ENCODE measurements at regions not wholly inside any gene's neighbourhood (a gene's known extent, or its start where the extent isn't known, plus 50 kb on each side); places are given as distances from the start of the nearest gene placed in this dataset.

DNA sequence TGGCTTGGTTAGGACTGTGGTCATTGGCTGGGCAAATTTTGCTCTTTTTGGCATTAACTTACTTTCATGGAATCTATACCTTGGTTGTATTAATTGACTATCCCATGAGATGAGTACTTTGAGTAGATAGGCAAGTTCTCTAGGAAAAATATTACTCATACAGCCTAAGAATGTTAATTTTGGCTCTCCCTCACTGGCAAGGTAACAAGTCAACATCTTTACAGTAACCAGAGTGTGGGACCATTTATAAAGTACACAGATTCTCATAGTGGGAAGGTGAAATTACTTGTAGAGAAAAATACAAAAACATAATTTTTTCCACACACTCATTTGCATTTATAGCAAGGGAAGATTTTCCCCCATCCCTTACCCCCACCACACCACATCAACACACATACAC lies 154.6 kb upstream of the ZNF608 start:
- H3K36me3 ChIP-seq (ENCODE audit: control insufficient read depth, insufficient read depth, low read length), result no peaks in the 10 kb centered on the region
- peaks cover 26 to 32% of the 10 kb centered on the region in 2 donors for H3K4me1 Mint-ChIP-seq

DNA sequence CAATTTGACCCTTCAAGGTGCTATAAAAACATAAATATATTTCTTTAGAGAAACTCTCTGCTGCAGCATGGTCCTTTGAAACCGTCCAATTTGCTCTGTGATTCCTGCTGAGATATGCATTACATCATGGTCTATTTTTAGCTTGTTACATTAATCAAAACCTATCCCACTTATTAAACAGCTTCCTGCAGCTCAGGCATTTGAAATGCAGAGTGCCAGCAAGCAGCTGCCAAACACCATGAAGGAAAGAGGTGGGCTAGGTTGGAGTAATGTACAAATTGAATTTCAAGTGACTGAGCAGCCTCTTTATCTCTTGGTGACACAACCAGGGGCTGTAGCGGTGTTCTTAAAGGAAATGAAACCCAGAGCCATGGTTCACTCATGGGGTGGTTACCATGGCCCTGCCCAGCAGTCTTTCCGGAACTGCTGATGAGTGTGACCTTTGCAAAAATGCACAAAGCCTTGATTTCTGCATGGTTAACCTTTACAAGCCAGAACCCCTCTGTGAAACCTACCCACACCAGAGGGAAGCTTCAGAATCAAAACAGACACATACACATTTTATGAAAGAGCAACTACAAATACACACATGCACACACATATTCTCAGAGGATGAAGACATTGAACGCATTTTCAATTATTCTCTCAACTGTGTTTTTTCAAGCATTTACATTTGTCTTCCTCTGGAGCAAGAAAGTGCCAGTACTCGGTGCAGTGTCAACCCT lies 155.8 kb upstream of the ZNF608 start:
- DNase-seq (peak in 1 of 2 donors; percentile 6), ATAC-seq (peak; percentile 82 to 96 (median 92))
- H3K27me3 ChIP-seq (ENCODE audit: control insufficient read depth, insufficient read depth, low read length), result no peaks in the 10 kb centered on the region
- intact Hi-C loops (cut with micrococcal nuclease), result no loop called here
- Mint-ChIP-seq H3K27ac (peak overlapping the region; percentile 80 to 84), H3K36me3 (peaks cover 5% of the 10 kb centered on the region), H3K4me1 (peaks cover 32% of the 10 kb centered on the region in 2 donors), H3K27me3 (ENCODE audit: low read depth in 2 of 2) (no peaks in the 10 kb centered on the region), H3K9me3 (no peaks in the 10 kb centered on the region), H3K4me3 (peak overlapping the region; percentile 68)
- no peaks in the 10 kb centered on the region for H3K36me3 ChIP-seq (ENCODE audit: control insufficient read depth, insufficient read depth, low read length)
- H3K4me3 ChIP-seq (ENCODE audit: low read length), result no peak overlapping the region
- H3K27ac ChIP-seq (ENCODE audit: low read length), result peak overlapping the region; percentile 68
- WGBS (ENCODE audit: insufficient coverage), result 13% methylated on average over 5 of the region's 5 CpGs
- H3K4me1 ChIP-seq (ENCODE audit: control insufficient read depth, insufficient read depth, low read length), result peaks cover 13% of the 10 kb centered on the region
- no peaks in the 10 kb centered on the region for H3K9me3 ChIP-seq (ENCODE audit: control insufficient read depth, insufficient read depth, low read length)
- TF ChIP-seq, protein P1, sequence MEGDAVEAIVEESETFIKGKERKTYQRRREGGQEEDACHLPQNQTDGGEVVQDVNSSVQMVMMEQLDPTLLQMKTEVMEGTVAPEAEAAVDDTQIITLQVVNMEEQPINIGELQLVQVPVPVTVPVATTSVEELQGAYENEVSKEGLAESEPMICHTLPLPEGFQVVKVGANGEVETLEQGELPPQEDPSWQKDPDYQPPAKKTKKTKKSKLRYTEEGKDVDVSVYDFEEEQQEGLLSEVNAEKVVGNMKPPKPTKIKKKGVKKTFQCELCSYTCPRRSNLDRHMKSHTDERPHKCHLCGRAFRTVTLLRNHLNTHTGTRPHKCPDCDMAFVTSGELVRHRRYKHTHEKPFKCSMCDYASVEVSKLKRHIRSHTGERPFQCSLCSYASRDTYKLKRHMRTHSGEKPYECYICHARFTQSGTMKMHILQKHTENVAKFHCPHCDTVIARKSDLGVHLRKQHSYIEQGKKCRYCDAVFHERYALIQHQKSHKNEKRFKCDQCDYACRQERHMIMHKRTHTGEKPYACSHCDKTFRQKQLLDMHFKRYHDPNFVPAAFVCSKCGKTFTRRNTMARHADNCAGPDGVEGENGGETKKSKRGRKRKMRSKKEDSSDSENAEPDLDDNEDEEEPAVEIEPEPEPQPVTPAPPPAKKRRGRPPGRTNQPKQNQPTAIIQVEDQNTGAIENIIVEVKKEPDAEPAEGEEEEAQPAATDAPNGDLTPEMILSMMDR (IDR thresholded peaks at IDR 0.05), result no peak

More for the DNA sequence above, 154.6 kb upstream of the ZNF608 start:
- Mint-ChIP-seq H3K27ac (peak overlapping the region in 1 of 2 donors; percentile 84), H3K9me3 (no peaks in the 10 kb centered on the region), H3K4me3 (no peak overlapping the region), H3K27me3 (ENCODE audit: low read depth in 2 of 2) (no peaks in the 10 kb centered on the region), H3K36me3 (peaks cover 5% of the 10 kb centered on the region)
- ATAC-seq, result no peak
- Histone ChIP-seq H3K27me3 (ENCODE audit: control insufficient read depth, insufficient read depth, low read length) (no peaks in the 10 kb centered on the region), H3K27ac (ENCODE audit: low read length) (no peak overlapping the region), H3K4me1 (ENCODE audit: control insufficient read depth, insufficient read depth, low read length) (peaks cover 9% of the 10 kb centered on the region), H3K9me3 (ENCODE audit: control insufficient read depth, insufficient read depth, low read length) (no peaks in the 10 kb centered on the region), H3K4me3 (ENCODE audit: low read length) (no peak overlapping the region)
- TF ChIP-seq, protein P1 (IDR thresholded peaks at IDR 0.05), result no peak
- DNase-seq, result no peak
- intact Hi-C loops (cut with micrococcal nuclease), result no loop called here

DNA sequence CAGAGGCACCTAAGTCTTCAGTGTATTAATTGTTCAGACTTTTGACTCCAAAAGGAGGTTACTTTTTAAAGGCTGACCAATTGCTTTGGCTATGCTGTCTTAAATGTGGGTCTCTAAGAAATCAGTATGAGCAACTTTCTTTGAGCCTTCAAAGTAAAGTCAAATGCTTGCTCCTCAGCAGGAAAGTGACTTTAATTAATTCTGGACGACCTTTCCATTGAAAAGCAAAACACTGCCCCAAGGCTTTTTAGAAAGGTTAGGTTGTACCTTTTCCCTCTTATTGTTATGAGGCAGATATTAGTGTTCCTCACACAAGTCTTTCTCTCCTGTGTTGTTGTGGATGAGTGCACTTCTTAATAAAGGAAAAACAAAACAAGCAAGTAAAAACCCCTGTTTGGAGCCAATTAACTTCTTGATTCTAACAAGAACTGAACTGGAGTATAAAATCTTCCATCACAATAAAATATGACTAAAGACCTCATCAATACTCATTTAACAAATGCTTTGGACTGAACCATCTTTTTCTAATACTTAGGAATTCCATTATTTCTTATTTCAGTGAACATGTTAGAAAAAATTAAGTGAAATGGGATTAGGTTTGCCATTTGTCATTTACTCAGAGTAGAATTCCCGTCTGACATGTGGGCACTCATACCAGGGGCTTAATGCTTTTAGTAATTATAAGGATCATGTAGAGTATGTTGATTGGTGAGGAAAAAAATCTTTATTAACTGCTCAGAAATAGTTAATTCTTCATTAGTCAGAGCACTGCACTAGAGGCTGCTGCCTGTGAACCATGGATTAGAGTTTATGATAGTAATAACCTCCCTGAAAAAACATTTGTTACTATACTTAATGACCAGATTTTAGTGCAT lies 159.1 kb upstream of the ZNF608 start:
- TF ChIP-seq, protein P1 (IDR thresholded peaks at IDR 0.05), result no peak
- Mint-ChIP-seq H3K9me3 (no peaks in the 10 kb centered on the region), H3K36me3 (peaks cover 3% of the 10 kb centered on the region), H3K4me1 (peaks cover 29 to 32% of the 10 kb centered on the region in 2 donors), H3K27ac (no peak overlapping the region), H3K4me3 (no peak overlapping the region), H3K27me3 (ENCODE audit: low read depth in 2 of 2) (no peaks in the 10 kb centered on the region)
- DNase-seq (no peak), ATAC-seq (no peak)
- no peaks in the 10 kb centered on the region for H3K36me3 ChIP-seq (ENCODE audit: control insufficient read depth, insufficient read depth, low read length)
- H3K4me3 ChIP-seq (ENCODE audit: low read length), result no peak overlapping the region
- peaks cover 13% of the 10 kb centered on the region for H3K4me1 ChIP-seq (ENCODE audit: control insufficient read depth, insufficient read depth, low read length)
- intact Hi-C loops (cut with micrococcal nuclease), result no loop called here
- H3K9me3 ChIP-seq (ENCODE audit: control insufficient read depth, insufficient read depth, low read length), result no peaks in the 10 kb centered on the region
- 100% methylated on average over 2 of the region's 2 CpGs for WGBS (ENCODE audit: insufficient coverage)
- no peaks in the 10 kb centered on the region for H3K27me3 ChIP-seq (ENCODE audit: control insufficient read depth, insufficient read depth, low read length)
- H3K27ac ChIP-seq (ENCODE audit: low read length), result no peak overlapping the region

Measured in natural killer cell (primary cell).